Progenitor cell of endocrine pancreas (in vitro differentiated cells): ENCODE measurements at regions not wholly inside any gene's neighbourhood (a gene's known extent, or its start where the extent isn't known, plus 50 kb on each side); places are given as distances from the start of the nearest gene placed in this dataset.

Source experiments
- DNase-seq: peaks from one replicate; pipeline ENCODE4 v3.0.0; 2021; ENCODE audit warnings: low spot score; ENCODE audit not compliant: unreplicated experiment
- H3K27ac Mint-ChIP-seq: 2 replicates; pipeline ENCODE4 v1.8.0; 2021; ENCODE audit warnings: mild to moderate bottlenecking, moderate library complexity, mixed read lengths
- H3K27me3 Mint-ChIP-seq: 2 replicates; pipeline ENCODE4 v1.8.0; 2021; ENCODE audit warnings: mixed read lengths
- H3K36me3 Mint-ChIP-seq: 2 replicates; pipeline ENCODE4 v1.8.0; 2022; ENCODE audit warnings: mixed read lengths; ENCODE audit not compliant: insufficient read depth
- H3K4me1 Mint-ChIP-seq: 2 replicates; pipeline ENCODE4 v1.8.0; 2021; ENCODE audit warnings: low read depth, mixed read lengths
- H3K4me3 Mint-ChIP-seq: 2 replicates; pipeline ENCODE4 v1.8.0; 2021; ENCODE audit warnings: low read depth, mild to moderate bottlenecking, moderate library complexity, mixed read lengths
- H3K9me3 Mint-ChIP-seq: 2 replicates; pipeline ENCODE4 v1.8.0; 2021; ENCODE audit warnings: low read depth, mixed read lengths
- CTCF ChIP-seq: fragments of 200-600 bp; sonication (generic); IDR thresholded peaks from one replicate; pipeline ENCODE4 v1.5.0; 2021; ENCODE audit warnings: antibody characterized with exemption, mild to moderate bottlenecking; ENCODE audit not compliant: unreplicated experiment

GRCh38 chr6:156045401-156046267 is 590.0 kb upstream of the NOX3 start:
- Mint-ChIP-seq H3K27me3 (no peaks in the 10 kb centered on the region), H3K9me3 (peaks cover 10% of the 10 kb centered on the region), H3K27ac (no peak overlapping the region), H3K4me1 (peaks cover 2% of the 10 kb centered on the region), H3K4me3 (no peak overlapping the region), H3K36me3 (no peaks in the 10 kb centered on the region)
- no peak for TF ChIP-seq CTCF
- no peak for DNase-seq

- Mint-ChIP-seq H3K4me3 (no peak overlapping the region), H3K4me1 (peaks cover 3% of the 10 kb centered on the region), H3K27ac (no peak overlapping the region), H3K27me3 (no peaks in the 10 kb centered on the region), H3K9me3 (peaks cover 19% of the 10 kb centered on the region), H3K36me3 (peaks cover 4% of the 10 kb centered on the region)
- DNase-seq = no peak
- no peak for TF ChIP-seq CTCF
These were observed 578.0 kb upstream of the NOX3 start for GRCh38 chr6:156033598-156033997.

- H3K27ac Mint-ChIP-seq = no peak overlapping the region
- DNase-seq = no peak
- H3K9me3 Mint-ChIP-seq = peaks cover 19% of the 10 kb centered on the region
- H3K27me3 Mint-ChIP-seq = no peaks in the 10 kb centered on the region
- peaks cover 6% of the 10 kb centered on the region for H3K4me1 Mint-ChIP-seq
- H3K4me3 Mint-ChIP-seq = no peak overlapping the region
- TF ChIP-seq CTCF = no peak
- peaks cover 4% of the 10 kb centered on the region for H3K36me3 Mint-ChIP-seq
These were observed 575.9 kb upstream of the NOX3 start for GRCh38 chr6:156031516-156031915.

- DNase-seq = no peak
- peaks cover 4% of the 10 kb centered on the region for H3K36me3 Mint-ChIP-seq
- no peak overlapping the region for H3K27ac Mint-ChIP-seq
- TF ChIP-seq CTCF = no peak
- H3K27me3 Mint-ChIP-seq = no peaks in the 10 kb centered on the region
- peaks cover 27% of the 10 kb centered on the region for H3K9me3 Mint-ChIP-seq
- H3K4me3 Mint-ChIP-seq = no peak overlapping the region
- peaks cover 6% of the 10 kb centered on the region for H3K4me1 Mint-ChIP-seq
These were observed 574.4 kb upstream of the NOX3 start for GRCh38 chr6:156030053-156030452.

GRCh38 chr6:156029286-156029985 is 573.8 kb upstream of the NOX3 start:
- Mint-ChIP-seq H3K27me3 (no peaks in the 10 kb centered on the region), H3K27ac (no peak overlapping the region), H3K9me3 (peaks cover 29% of the 10 kb centered on the region), H3K4me3 (no peak overlapping the region), H3K4me1 (peaks cover 6% of the 10 kb centered on the region), H3K36me3 (peaks cover 4% of the 10 kb centered on the region)
- no peak for DNase-seq
- no peak for TF ChIP-seq CTCF
